Neural crest cell (in vitro differentiated cells): ENCODE measurements at regions not wholly inside any gene's neighbourhood (a gene's known extent, or its start where the extent isn't known, plus 50 kb on each side); places are given as distances from the start of the nearest gene placed in this dataset.
"Not testable (repeated sequence)": the region's sequence is repeated elsewhere in the genome, so short reads cannot be mapped to it uniquely, and the experiment has no call there.

Source experiments
- DNase-seq: peaks from one replicate; pipeline ENCODE4 v3.0.0; 2021; ENCODE audit warnings: low read depth, mixed read lengths, low spot score
- H3K27ac Mint-ChIP-seq: one replicate; pipeline ENCODE4 v1.8.0; 2021; ENCODE audit warnings: mild to moderate bottlenecking, mixed read lengths; ENCODE audit not compliant: unreplicated experiment
- H3K27me3 Mint-ChIP-seq: 2 replicates; pipeline ENCODE4 v1.8.0; 2021; ENCODE audit warnings: low read depth, mild to moderate bottlenecking, mixed read lengths
- H3K36me3 Mint-ChIP-seq: 2 replicates; pipeline ENCODE4 v1.8.0; 2021; ENCODE audit warnings: low read depth, mild to moderate bottlenecking, mixed read lengths
- H3K4me1 Mint-ChIP-seq: 2 replicates; pipeline ENCODE4 v1.8.0; 2021; ENCODE audit warnings: mixed read lengths
- H3K4me3 Mint-ChIP-seq: one replicate; pipeline ENCODE4 v1.8.0; 2021; ENCODE audit warnings: mild to moderate bottlenecking, mixed read lengths
- H3K9me3 Mint-ChIP-seq: 2 replicates; pipeline ENCODE4 v1.8.0; 2021; ENCODE audit warnings: mixed read lengths
- TF ChIP-seq, protein P1 (sequence below): fragments of 200-600 bp; sonication (generic); conservative IDR thresholded peaks from 2 replicates; pipeline ENCODE4 v1.5.0; 2021; ENCODE audit warnings: antibody characterized with exemption, mild to moderate bottlenecking

DNA sequence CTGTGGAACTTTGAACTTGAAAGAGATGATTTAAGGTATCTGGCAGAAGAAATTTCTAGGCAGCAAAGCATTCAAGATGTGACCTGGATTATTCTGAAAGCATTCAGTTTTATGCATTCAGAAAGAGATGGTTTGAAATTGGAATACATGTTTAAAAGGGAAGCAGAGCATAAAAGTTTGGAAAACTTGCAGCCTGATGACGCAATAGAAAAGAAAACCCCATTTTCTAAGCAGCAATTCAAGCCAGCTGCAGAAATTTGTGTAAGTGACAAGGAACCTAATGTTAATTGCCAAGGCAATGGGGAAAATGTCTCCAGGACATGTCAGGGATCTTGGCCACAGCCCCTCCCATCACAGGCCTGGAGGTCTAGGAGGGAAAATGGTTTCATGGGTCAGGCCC is 354.0 kb downstream of the ZNF326 start:
- H3K27ac Mint-ChIP-seq: no peak overlapping the region
- DNase-seq: no peak
- no peaks in the 10 kb centered on the region for H3K27me3 Mint-ChIP-seq
- no peaks in the 10 kb centered on the region for H3K4me1 Mint-ChIP-seq
- TF ChIP-seq, protein P1, sequence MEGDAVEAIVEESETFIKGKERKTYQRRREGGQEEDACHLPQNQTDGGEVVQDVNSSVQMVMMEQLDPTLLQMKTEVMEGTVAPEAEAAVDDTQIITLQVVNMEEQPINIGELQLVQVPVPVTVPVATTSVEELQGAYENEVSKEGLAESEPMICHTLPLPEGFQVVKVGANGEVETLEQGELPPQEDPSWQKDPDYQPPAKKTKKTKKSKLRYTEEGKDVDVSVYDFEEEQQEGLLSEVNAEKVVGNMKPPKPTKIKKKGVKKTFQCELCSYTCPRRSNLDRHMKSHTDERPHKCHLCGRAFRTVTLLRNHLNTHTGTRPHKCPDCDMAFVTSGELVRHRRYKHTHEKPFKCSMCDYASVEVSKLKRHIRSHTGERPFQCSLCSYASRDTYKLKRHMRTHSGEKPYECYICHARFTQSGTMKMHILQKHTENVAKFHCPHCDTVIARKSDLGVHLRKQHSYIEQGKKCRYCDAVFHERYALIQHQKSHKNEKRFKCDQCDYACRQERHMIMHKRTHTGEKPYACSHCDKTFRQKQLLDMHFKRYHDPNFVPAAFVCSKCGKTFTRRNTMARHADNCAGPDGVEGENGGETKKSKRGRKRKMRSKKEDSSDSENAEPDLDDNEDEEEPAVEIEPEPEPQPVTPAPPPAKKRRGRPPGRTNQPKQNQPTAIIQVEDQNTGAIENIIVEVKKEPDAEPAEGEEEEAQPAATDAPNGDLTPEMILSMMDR: no peak
- no peaks in the 10 kb centered on the region for H3K36me3 Mint-ChIP-seq
- peaks cover 10% of the 10 kb centered on the region for H3K9me3 Mint-ChIP-seq
- no peak overlapping the region for H3K4me3 Mint-ChIP-seq

DNA sequence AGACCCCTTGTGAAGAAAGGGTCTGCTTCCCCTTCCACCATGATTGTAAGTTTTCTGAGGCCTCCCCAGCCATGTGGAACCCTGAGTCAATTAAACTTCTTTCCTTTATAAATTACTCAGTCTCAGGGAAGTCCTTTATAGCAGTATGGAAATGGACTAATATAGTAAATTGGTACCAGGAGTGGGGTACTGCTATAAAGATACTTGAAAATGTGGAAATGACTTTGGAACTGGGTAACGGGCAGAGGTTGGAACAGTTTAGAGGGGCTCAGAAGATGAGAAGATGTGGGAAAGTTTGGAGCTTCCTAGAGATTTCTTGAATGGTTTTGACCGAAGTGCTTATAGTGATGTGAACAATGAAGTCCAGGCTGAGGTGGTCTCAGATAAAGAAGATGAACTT is 353.5 kb downstream of the ZNF326 start:
- H3K4me1 Mint-ChIP-seq, H3K9me3 Mint-ChIP-seq, DNase-seq, H3K27ac Mint-ChIP-seq, H3K36me3 Mint-ChIP-seq, H3K27me3 Mint-ChIP-seq, H3K4me3 Mint-ChIP-seq: not testable (repeated sequence)

DNA sequence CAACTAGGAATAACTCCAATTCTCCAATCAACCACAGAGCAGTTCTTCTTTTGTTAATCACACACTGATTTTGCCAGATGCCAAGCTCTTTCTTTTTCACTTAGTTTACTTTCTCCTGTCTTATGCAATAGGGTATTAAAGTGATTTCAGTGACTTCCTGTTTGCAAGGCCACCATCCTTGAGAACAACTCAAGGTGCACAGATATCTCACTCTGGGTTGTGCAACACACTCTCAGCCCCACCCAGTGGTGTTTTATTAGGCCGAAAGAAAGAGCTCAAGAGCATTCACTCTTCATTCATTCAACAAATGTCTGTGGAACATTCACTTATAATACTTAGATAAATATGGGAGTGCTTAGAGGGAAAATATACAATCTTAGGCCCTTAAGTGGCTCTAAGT is 352.5 kb downstream of the ZNF326 start:
- H3K27me3 Mint-ChIP-seq: no peaks in the 10 kb centered on the region
- TF ChIP-seq, protein P1: no peak
- H3K36me3 Mint-ChIP-seq: no peaks in the 10 kb centered on the region
- no peak overlapping the region for H3K4me3 Mint-ChIP-seq
- H3K4me1 Mint-ChIP-seq: no peaks in the 10 kb centered on the region
- H3K27ac Mint-ChIP-seq: no peak overlapping the region
- H3K9me3 Mint-ChIP-seq: peaks cover 10% of the 10 kb centered on the region
- no peak for DNase-seq

DNA sequence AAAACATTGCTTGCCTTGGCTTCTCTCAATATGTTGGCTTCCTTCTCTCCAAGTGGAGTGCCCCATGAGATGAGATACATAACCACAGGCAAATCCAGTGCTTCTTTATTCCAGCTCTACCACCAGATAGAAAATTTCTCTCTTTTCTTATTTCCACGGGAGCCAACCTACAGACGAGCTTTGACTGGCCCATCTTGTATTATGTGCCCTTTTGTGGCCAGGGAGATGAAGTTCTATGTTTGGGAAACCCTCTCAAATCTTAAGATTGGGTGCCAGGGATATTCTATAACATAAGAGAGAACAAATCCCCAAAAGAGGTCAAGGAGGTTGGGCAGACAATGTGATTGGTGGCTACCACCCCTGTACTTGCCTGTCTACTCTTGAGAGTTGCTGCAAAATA is 351.8 kb downstream of the ZNF326 start:
- Mint-ChIP-seq H3K27ac (no peak overlapping the region), H3K4me1 (no peaks in the 10 kb centered on the region), H3K4me3 (no peak overlapping the region), H3K36me3 (no peaks in the 10 kb centered on the region), H3K9me3 (peaks cover 10% of the 10 kb centered on the region), H3K27me3 (no peaks in the 10 kb centered on the region)
- TF ChIP-seq, protein P1: no peak
- DNase-seq: no peak

DNA sequence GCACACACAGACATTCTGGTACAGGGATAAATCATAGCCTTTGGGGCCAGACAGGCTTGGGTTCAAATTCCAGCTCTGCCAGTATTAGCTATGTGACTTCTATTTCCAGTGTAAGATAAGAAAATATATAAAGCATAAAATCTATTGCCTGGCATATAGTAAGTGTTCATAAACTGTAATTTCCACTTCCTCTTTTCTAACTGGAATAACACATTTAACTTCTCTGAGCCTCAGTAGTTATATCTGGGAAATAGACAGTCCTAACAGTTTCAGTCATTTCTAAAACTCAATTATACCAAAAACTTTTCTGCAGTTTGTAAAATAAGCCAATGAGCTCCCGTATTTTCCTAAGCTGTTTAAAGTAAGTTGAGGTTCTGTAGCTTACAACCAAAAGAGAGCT is 351.4 kb downstream of the ZNF326 start:
- TF ChIP-seq, protein P1: no peak
- H3K9me3 Mint-ChIP-seq: peaks cover 10% of the 10 kb centered on the region
- no peak for DNase-seq

DNA sequence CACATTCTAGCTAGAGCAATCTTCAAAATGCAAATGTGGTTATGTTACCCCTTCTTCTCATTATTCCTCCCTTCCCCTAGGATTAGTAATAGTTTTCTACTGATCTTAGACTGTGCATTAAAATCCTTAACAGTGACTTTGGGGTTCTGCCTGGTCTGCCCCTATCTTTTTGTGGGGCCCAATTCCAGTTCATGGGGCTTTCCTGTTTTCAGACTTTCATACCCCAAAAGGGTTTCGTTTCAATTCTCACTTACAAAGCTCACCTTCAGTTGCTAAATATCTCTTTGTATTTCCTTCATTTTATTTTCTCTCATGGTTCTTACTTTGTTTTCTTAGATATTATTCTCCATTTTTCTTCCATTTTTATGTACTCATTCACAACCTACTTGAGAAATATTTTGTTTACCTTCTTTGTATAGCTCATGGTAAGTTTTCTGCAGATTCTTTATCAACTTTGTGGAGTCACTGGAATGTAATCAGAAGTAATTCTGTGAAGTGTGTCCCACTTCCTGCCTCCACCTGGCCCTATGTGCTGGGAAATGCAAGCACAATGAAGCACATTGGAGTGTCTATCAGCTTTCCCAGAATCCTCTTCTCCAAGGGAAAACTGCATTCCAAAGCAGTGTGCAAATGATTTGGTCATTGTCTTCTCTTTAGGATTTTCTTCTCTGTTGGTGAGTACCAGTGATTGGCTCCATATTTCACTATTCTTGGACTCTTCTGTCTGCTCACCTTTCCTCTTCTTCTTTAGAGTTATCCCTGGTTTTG is 350.2 kb downstream of the ZNF326 start:
- no peaks in the 10 kb centered on the region for H3K27me3 Mint-ChIP-seq
- no peak overlapping the region for H3K4me3 Mint-ChIP-seq
- no peaks in the 10 kb centered on the region for H3K36me3 Mint-ChIP-seq
- TF ChIP-seq, protein P1: no peak
- no peaks in the 10 kb centered on the region for H3K4me1 Mint-ChIP-seq
- H3K9me3 Mint-ChIP-seq: peaks cover 10% of the 10 kb centered on the region
- no peak for DNase-seq
- H3K27ac Mint-ChIP-seq: no peak overlapping the region

More for the DNA sequence above, 351.4 kb downstream of the ZNF326 start:
- no peak overlapping the region for H3K4me3 Mint-ChIP-seq
- no peak overlapping the region for H3K27ac Mint-ChIP-seq
- no peaks in the 10 kb centered on the region for H3K27me3 Mint-ChIP-seq
- H3K36me3 Mint-ChIP-seq: no peaks in the 10 kb centered on the region
- no peaks in the 10 kb centered on the region for H3K4me1 Mint-ChIP-seq
